ENCODE measurements at regions not wholly inside any gene's neighbourhood (a gene's known extent, or its start where the extent isn't known, plus 50 kb on each side); places are given as distances from the start of the nearest gene placed in this dataset.

- intact Hi-C loops (cut with micrococcal nuclease): no loop called here
These were observed 222.9 kb downstream of the CTTN start for GRCh38 chr11:70621241-70621640.

GRCh38 chr11:70622091-70622490 lies 223.8 kb downstream of the CTTN start:
- ATAC-seq: no peak
- Mint-ChIP-seq H3K4me3 (no peak overlapping the region), H3K4me1 (no peaks in the 10 kb centered on the region), H3K36me3 (no peaks in the 10 kb centered on the region), H3K27ac (no peak overlapping the region), H3K27me3 (peaks cover 0 to 10% (median 0%) of the 10 kb centered on the region in 5 donors), H3K9me3 (peaks cover 0 to 5% (median 0%) of the 10 kb centered on the region in 11 donors)
- POLR2A ChIA-PET: no interaction called here
- intact Hi-C loops (cut with micrococcal nuclease): no loop called here
- H3K4me3 ChIP-seq (ENCODE audit: low read length): no peak overlapping the region
- no peak overlapping the region for H3K27ac ChIP-seq (ENCODE audit: low read depth, low read length)
- DNase-seq: no peak
- no peaks in the 10 kb centered on the region for H3K9me3 ChIP-seq (ENCODE audit: control insufficient read depth in 2 of 3, low read length in 3 of 3)
- no peaks in the 10 kb centered on the region for H3K27me3 ChIP-seq (ENCODE audit: control insufficient read depth in 2 of 2, insufficient read depth in 2 of 2, low read length in 2 of 2)
- H3K4me1 ChIP-seq (ENCODE audit: control insufficient read depth in 2 of 2, insufficient read depth in 2 of 2, low read length in 2 of 2): no peaks in the 10 kb centered on the region
- CTCF ChIA-PET: no interaction called here
- H3K36me3 ChIP-seq (ENCODE audit: control insufficient read depth in 2 of 3, insufficient read depth in 3 of 3, low read length in 3 of 3): no peaks in the 10 kb centered on the region

More at GRCh38 chr11:70621241-70621640, 222.9 kb downstream of the CTTN start:
- Histone ChIP-seq H3K9me3 (ENCODE audit: control insufficient read depth in 2 of 3, low read length in 3 of 3) (no peaks in the 10 kb centered on the region), H3K27ac (ENCODE audit: low read depth, low read length) (no peak overlapping the region), H3K36me3 (ENCODE audit: control insufficient read depth in 2 of 3, insufficient read depth in 3 of 3, low read length in 3 of 3) (no peaks in the 10 kb centered on the region), H3K4me3 (ENCODE audit: low read length) (no peak overlapping the region), H3K27me3 (ENCODE audit: control insufficient read depth in 2 of 2, insufficient read depth in 2 of 2, low read length in 2 of 2) (no peaks in the 10 kb centered on the region), H3K4me1 (ENCODE audit: control insufficient read depth in 2 of 2, insufficient read depth in 2 of 2, low read length in 2 of 2) (no peaks in the 10 kb centered on the region)
- POLR2A ChIA-PET: no interaction called here
- CTCF ChIA-PET: no interaction called here
- DNase-seq (no peak), ATAC-seq (no peak)
- Mint-ChIP-seq H3K4me1 (no peaks in the 10 kb centered on the region), H3K9me3 (peaks cover 0 to 5% (median 0%) of the 10 kb centered on the region in 11 donors), H3K27me3 (peaks cover 0 to 6% (median 0%) of the 10 kb centered on the region in 5 donors), H3K36me3 (no peaks in the 10 kb centered on the region), H3K4me3 (no peak overlapping the region), H3K27ac (no peak overlapping the region)

- no peaks in the 10 kb centered on the region for H3K27me3 ChIP-seq (ENCODE audit: control insufficient read depth in 2 of 2, insufficient read depth in 2 of 2, low read length in 2 of 2)
- intact Hi-C loops (cut with micrococcal nuclease): no loop called here
- DNase-seq (no peak), ATAC-seq (no peak)
- Mint-ChIP-seq H3K4me1 (peaks cover 0 to 5% (median 0%) of the 10 kb centered on the region in 7 donors), H3K27me3 (peaks cover 0 to 10% (median 4%) of the 10 kb centered on the region in 5 donors), H3K4me3 (no peak overlapping the region), H3K27ac (no peak overlapping the region), H3K9me3 (peaks cover 0 to 5% (median 0%) of the 10 kb centered on the region in 11 donors), H3K36me3 (no peaks in the 10 kb centered on the region)
- H3K4me1 ChIP-seq (ENCODE audit: control insufficient read depth in 2 of 2, insufficient read depth in 2 of 2, low read length in 2 of 2): no peaks in the 10 kb centered on the region
- ChIA-PET POLR2A (no interaction called here), CTCF (no interaction called here)
- no peaks in the 10 kb centered on the region for H3K9me3 ChIP-seq (ENCODE audit: control insufficient read depth in 2 of 3, low read length in 3 of 3)
- no peaks in the 10 kb centered on the region for H3K36me3 ChIP-seq (ENCODE audit: control insufficient read depth in 2 of 3, insufficient read depth in 3 of 3, low read length in 3 of 3)
- H3K27ac ChIP-seq (ENCODE audit: low read depth, low read length): no peak overlapping the region
- H3K4me3 ChIP-seq (ENCODE audit: low read length): no peak overlapping the region
These were observed 225.7 kb downstream of the CTTN start for GRCh38 chr11:70623906-70624597.

GRCh38 chr11:70624598-70624993 lies 226.3 kb downstream of the CTTN start:
- Mint-ChIP-seq H3K4me1 (peaks cover 0 to 7% (median 0%) of the 10 kb centered on the region in 7 donors), H3K36me3 (no peaks in the 10 kb centered on the region), H3K27ac (no peak overlapping the region), H3K27me3 (peaks cover 0 to 5% (median 4%) of the 10 kb centered on the region in 5 donors), H3K9me3 (peaks cover 0 to 5% (median 0%) of the 10 kb centered on the region in 11 donors), H3K4me3 (no peak overlapping the region)
- no peaks in the 10 kb centered on the region for H3K36me3 ChIP-seq (ENCODE audit: control insufficient read depth in 2 of 3, insufficient read depth in 3 of 3, low read length in 3 of 3)
- no peak for ATAC-seq
- H3K27me3 ChIP-seq (ENCODE audit: control insufficient read depth in 2 of 2, insufficient read depth in 2 of 2, low read length in 2 of 2): no peaks in the 10 kb centered on the region
- intact Hi-C loops (cut with micrococcal nuclease): no loop called here
- H3K4me1 ChIP-seq (ENCODE audit: control insufficient read depth in 2 of 2, insufficient read depth in 2 of 2, low read length in 2 of 2): no peaks in the 10 kb centered on the region
- CTCF ChIA-PET: no interaction called here
- H3K27ac ChIP-seq (ENCODE audit: low read depth, low read length): no peak overlapping the region
- H3K9me3 ChIP-seq (ENCODE audit: control insufficient read depth in 2 of 3, low read length in 3 of 3): no peaks in the 10 kb centered on the region
- no peak overlapping the region for H3K4me3 ChIP-seq (ENCODE audit: low read length)
- DNase-seq: no peak
- POLR2A ChIA-PET: no interaction called here

DNA sequence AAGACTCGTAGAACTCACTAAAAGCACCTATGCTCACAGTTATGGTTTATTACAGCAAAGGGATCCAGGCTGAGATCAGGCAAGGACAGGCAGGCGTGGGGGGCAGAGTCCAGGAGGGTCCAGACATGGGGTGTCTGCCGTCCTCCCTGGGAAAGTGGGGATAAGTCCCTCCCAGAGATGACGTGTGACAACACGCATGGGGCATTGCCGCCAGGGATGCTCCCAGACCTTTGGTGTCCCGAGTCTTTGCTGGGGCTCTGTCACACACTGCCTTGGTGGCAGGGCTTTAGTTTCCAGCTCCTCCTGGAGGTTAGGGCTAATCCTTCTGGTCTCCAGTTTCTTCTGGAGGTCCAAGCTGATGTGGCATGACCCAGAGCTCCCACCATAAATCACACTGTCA lies 226.7 kb downstream of the CTTN start:
- H3K4me3 ChIP-seq (ENCODE audit: low read length): no peak overlapping the region
- H3K27me3 ChIP-seq (ENCODE audit: control insufficient read depth in 2 of 2, insufficient read depth in 2 of 2, low read length in 2 of 2): no peaks in the 10 kb centered on the region
- no peaks in the 10 kb centered on the region for H3K4me1 ChIP-seq (ENCODE audit: control insufficient read depth in 2 of 2, insufficient read depth in 2 of 2, low read length in 2 of 2)
- Mint-ChIP-seq H3K27me3 (peaks cover 0 to 5% (median 4%) of the 10 kb centered on the region in 5 donors), H3K9me3 (peaks cover 0 to 5% (median 0%) of the 10 kb centered on the region in 11 donors), H3K4me1 (peaks cover 0 to 7% (median 0%) of the 10 kb centered on the region in 7 donors), H3K36me3 (no peaks in the 10 kb centered on the region), H3K4me3 (no peak overlapping the region), H3K27ac (no peak overlapping the region)
- DNase-seq (no peak), ATAC-seq (no peak)
- ChIA-PET POLR2A (no interaction called here), CTCF (no interaction called here)
- intact Hi-C loops (cut with micrococcal nuclease): no loop called here
- no peaks in the 10 kb centered on the region for H3K36me3 ChIP-seq (ENCODE audit: control insufficient read depth in 2 of 3, insufficient read depth in 3 of 3, low read length in 3 of 3)
- no peaks in the 10 kb centered on the region for H3K9me3 ChIP-seq (ENCODE audit: control insufficient read depth in 2 of 3, low read length in 3 of 3)
- no peak overlapping the region for H3K27ac ChIP-seq (ENCODE audit: low read depth, low read length)

GRCh38 chr11:70625582-70626518 lies 227.5 kb downstream of the CTTN start:
- intact Hi-C loops (cut with micrococcal nuclease): no loop called here
- Mint-ChIP-seq H3K4me3 (no peak overlapping the region), H3K36me3 (no peaks in the 10 kb centered on the region), H3K4me1 (peaks cover 0 to 7% (median 0%) of the 10 kb centered on the region in 7 donors), H3K27ac (no peak overlapping the region), H3K27me3 (peaks cover 0 to 5% (median 4%) of the 10 kb centered on the region in 5 donors), H3K9me3 (peaks cover 0 to 5% (median 0%) of the 10 kb centered on the region in 11 donors)
- Histone ChIP-seq H3K4me1 (ENCODE audit: control insufficient read depth in 2 of 2, insufficient read depth in 2 of 2, low read length in 2 of 2) (no peaks in the 10 kb centered on the region), H3K27ac (ENCODE audit: low read depth, low read length) (no peak overlapping the region), H3K4me3 (ENCODE audit: low read length) (no peak overlapping the region), H3K9me3 (ENCODE audit: control insufficient read depth in 2 of 3, low read length in 3 of 3) (no peaks in the 10 kb centered on the region), H3K36me3 (ENCODE audit: control insufficient read depth in 2 of 3, insufficient read depth in 3 of 3, low read length in 3 of 3) (no peaks in the 10 kb centered on the region), H3K27me3 (ENCODE audit: control insufficient read depth in 2 of 2, insufficient read depth in 2 of 2, low read length in 2 of 2) (no peaks in the 10 kb centered on the region)
- DNase-seq (no peak), ATAC-seq (no peak)
- ChIA-PET CTCF (no interaction called here), POLR2A (no interaction called here)
